ENCODE measurements at regions not wholly inside any gene's neighbourhood (a gene's known extent, or its start where the extent isn't known, plus 50 kb on each side); places are given as distances from the start of the nearest gene placed in this dataset.

DNA sequence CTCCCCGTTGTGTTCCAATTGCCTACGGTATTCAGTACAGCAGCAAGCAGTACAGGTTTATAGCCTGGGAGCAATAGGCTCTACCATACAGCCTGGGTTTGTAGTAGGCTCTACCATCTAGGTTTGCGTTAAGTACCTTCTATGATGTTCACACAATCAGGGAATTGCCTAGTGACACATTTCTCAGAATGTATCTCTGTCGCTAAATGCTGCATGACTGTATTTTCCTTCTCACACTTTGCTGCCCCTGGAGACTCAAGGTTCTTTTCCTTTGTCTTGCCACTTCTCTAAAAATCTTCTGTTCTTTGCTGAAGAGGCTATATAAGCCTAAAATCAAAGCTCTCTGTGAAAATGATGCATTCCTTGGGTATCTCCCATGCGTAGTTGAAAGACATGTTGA, 241.9 kb downstream of the CD83 start:
- TF ChIP-seq EZH2 (IDR thresholded peaks at IDR 0.05; ENCODE audit: insufficient read depth, poor library complexity, severe bottlenecking) (no peak), EZH2phosphoT487 (IDR thresholded peaks at IDR 0.05; ENCODE audit: insufficient read depth, low read depth) (no peak)

Measured in GM23248 (cell line).